GM23248 (cell line): ENCODE measurements at regions not wholly inside any gene's neighbourhood (a gene's known extent, or its start where the extent isn't known, plus 50 kb on each side); places are given as distances from the start of the nearest gene placed in this dataset.

Source experiments
- EZH2 ChIP-seq: fragments of 200-600 bp; sonication (generic); IDR thresholded peaks from 2 replicates; pipeline ENCODE4 v1.6.1; 2018; ENCODE audit warnings: antibody characterized with exemption, mild to moderate bottlenecking; ENCODE audit not compliant: insufficient read depth, poor library complexity, severe bottlenecking
- EZH2phosphoT487 ChIP-seq: fragments of 200-600 bp; sonication (generic); IDR thresholded peaks from 2 replicates; pipeline ENCODE4 v1.6.1; 2018; ENCODE audit warnings: antibody characterized with exemption, moderate library complexity, mild to moderate bottlenecking, low read depth; ENCODE audit not compliant: insufficient read depth

DNA sequence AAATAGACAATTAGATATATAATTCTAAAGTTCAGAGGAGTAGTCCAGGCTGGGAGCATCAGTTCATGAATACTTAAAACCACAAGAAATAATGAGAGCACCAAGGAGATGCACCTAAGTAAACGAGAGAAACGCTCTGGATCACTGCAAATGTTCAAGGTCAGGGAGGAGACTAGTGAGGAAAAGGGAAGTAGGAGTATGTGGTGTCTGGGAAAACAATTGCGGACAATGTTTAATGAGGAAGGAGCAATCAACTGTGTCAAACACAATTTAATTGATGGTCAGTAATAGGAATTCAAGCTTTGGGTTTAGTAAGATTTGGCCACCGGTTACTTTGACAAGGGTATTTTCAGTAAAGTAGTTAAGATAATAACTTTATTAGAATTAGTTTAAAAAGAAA is 652.2 kb downstream of the DACH1 start:
- no peak for TF ChIP-seq EZH2
- TF ChIP-seq EZH2phosphoT487: no peak
